Activated naive CD8-positive, alpha-beta T cell treated with anti-CD3 and anti-CD28 coated beads, Interleukin-2, amount 50 U/mL, for 24 hours (primary cell): ENCODE measurements at regions not wholly inside any gene's neighbourhood (a gene's known extent, or its start where the extent isn't known, plus 50 kb on each side); places are given as distances from the start of the nearest gene placed in this dataset.

Experiments
- ATAC-seq: fragments of 150-1000 bp; cut with Tn5 transposase; one replicate; pipeline ENCODE4 v1.10.0; 2021
- DNase-seq: peaks from one replicate; pipeline ENCODE4 v3.0.0; 2021
- H3K27ac Mint-ChIP-seq: one replicate; pipeline ENCODE4 v1.8.0; 2021; ENCODE audit warnings: mild to moderate bottlenecking, mixed read lengths
- H3K27me3 Mint-ChIP-seq: one replicate; pipeline ENCODE4 v1.8.0; 2021; ENCODE audit warnings: mixed read lengths
- H3K36me3 Mint-ChIP-seq: one replicate; pipeline ENCODE4 v1.8.0; 2021; ENCODE audit warnings: low read depth, mixed read lengths
- H3K4me1 Mint-ChIP-seq: one replicate; pipeline ENCODE4 v1.8.0; 2021; ENCODE audit warnings: mixed read lengths
- H3K4me3 Mint-ChIP-seq: one replicate; pipeline ENCODE4 v1.8.0; 2021; ENCODE audit warnings: mild to moderate bottlenecking, moderate library complexity, mixed read lengths
- H3K9me3 Mint-ChIP-seq: one replicate; pipeline ENCODE4 v1.8.0; 2021; ENCODE audit warnings: mixed read lengths

- Mint-ChIP-seq H3K27me3 (peaks cover 2% of the 10 kb centered on the region), H3K36me3 (no peaks in the 10 kb centered on the region), H3K4me1 (no peaks in the 10 kb centered on the region), H3K4me3 (no peak overlapping the region), H3K9me3 (no peaks in the 10 kb centered on the region), H3K27ac (no peak overlapping the region)
- ATAC-seq (no peak), DNase-seq (no peak)
Measured at GRCh38 chr12:124620606-124621295, 53.3 kb upstream of the NCOR2 start.

DNA sequence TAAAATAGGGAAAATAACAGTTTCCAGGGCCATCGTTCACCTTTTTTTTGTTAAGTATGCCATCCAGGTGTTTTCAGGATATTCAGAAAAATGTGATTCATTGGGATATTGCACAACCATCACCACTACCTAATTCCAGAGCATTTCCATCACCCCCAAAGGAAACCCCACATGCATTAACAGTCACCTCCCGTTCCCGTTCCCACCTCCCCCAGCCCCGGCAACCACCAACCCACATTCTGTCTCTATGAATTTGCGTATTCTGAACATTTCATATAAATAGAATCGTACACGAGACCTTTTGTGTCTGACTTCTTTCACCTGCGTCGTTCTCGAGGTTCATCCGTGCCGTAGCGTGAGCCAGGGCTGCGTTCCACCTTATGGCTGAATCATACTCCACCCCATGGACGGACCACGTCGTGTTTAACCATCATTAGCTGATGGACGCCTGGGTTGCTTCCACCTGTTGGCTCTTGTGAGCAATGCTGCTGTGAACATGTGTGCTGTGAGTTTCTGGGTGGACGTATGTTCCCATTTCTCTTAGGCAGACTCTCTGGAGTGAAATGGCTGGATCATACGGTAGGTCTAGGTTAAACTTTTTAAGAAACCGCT lies 51.0 kb upstream of the NCOR2 start:
- Mint-ChIP-seq H3K4me1 (no peaks in the 10 kb centered on the region), H3K27me3 (peaks cover 2% of the 10 kb centered on the region)

GRCh38 chr12:124617615-124618014 lies 50.2 kb upstream of the NCOR2 start:
- Mint-ChIP-seq H3K4me3 (no peak overlapping the region), H3K9me3 (no peaks in the 10 kb centered on the region), H3K4me1 (no peaks in the 10 kb centered on the region), H3K27ac (no peak overlapping the region), H3K36me3 (no peaks in the 10 kb centered on the region), H3K27me3 (peaks cover 2% of the 10 kb centered on the region)
- ATAC-seq: no peak
- DNase-seq: no peak

More for the DNA sequence above, 51.0 kb upstream of the NCOR2 start:
- DNase-seq (no peak), ATAC-seq (no peak)
- H3K9me3 Mint-ChIP-seq: no peaks in the 10 kb centered on the region
- no peak overlapping the region for H3K27ac Mint-ChIP-seq
- H3K4me3 Mint-ChIP-seq: no peak overlapping the region
- H3K36me3 Mint-ChIP-seq: no peaks in the 10 kb centered on the region
